ENCODE measurements at regions not wholly inside any gene's neighbourhood (a gene's known extent, or its start where the extent isn't known, plus 50 kb on each side); places are given as distances from the start of the nearest gene placed in this dataset.
A peak's percentile ranks its signal among the peaks of the same experiment; 100 is the strongest.

DNA sequence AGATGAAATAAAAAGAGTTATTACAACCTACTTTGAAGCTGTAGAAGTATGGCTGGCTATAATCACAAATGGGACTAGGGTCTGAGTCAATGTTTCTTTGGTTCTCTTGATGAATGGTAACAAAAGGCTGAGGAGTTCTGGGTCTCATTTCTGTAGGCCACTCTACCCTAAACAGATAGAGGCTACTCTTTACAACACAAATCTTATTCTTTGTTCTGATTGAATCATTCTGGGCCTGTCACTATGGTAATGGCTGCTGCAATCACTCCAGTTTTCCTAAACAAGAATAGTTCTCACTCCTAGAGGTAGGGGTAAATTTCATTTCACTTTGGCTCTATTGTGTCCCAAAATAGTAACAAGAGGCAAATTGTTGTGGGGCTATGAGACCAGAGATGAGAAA, 1714.3 kb upstream of the PCDH20 start:
- H4K20me1 ChIP-seq (ENCODE audit: insufficient read depth, low read length) = no peaks in the 10 kb centered on the region
- H3K9me3 ChIP-seq (replicated peaks; ENCODE audit: insufficient read depth, low read length) = no peaks in the 10 kb centered on the region
- H3K79me2 ChIP-seq (ENCODE audit: low read length) = no peaks in the 10 kb centered on the region
- H3K27ac ChIP-seq (ENCODE audit: low read length) = no peak overlapping the region
- no peaks in the 10 kb centered on the region for H3K4me1 ChIP-seq (ENCODE audit: low read length)
- H2AFZ ChIP-seq (ENCODE audit: low read length) = no peak overlapping the region
- no peak overlapping the region for H3K4me2 ChIP-seq (ENCODE audit: low read depth, low read length)
- H3K27me3 ChIP-seq (replicated peaks; ENCODE audit: insufficient read depth, low read length) = no peaks in the 10 kb centered on the region
- H3K9me2 ChIP-seq (replicated peaks; ENCODE audit: insufficient read depth, low read length) = no peaks in the 10 kb centered on the region
- DNase-seq = no peak
- no peaks in the 10 kb centered on the region for H3K36me3 ChIP-seq (replicated peaks; ENCODE audit: insufficient read depth, low read length)
- no peak overlapping the region for H3K9ac ChIP-seq (ENCODE audit: low read length)
- H3K4me3 ChIP-seq (ENCODE audit: low read length) = no peak overlapping the region
- TF ChIP-seq, protein P1, sequence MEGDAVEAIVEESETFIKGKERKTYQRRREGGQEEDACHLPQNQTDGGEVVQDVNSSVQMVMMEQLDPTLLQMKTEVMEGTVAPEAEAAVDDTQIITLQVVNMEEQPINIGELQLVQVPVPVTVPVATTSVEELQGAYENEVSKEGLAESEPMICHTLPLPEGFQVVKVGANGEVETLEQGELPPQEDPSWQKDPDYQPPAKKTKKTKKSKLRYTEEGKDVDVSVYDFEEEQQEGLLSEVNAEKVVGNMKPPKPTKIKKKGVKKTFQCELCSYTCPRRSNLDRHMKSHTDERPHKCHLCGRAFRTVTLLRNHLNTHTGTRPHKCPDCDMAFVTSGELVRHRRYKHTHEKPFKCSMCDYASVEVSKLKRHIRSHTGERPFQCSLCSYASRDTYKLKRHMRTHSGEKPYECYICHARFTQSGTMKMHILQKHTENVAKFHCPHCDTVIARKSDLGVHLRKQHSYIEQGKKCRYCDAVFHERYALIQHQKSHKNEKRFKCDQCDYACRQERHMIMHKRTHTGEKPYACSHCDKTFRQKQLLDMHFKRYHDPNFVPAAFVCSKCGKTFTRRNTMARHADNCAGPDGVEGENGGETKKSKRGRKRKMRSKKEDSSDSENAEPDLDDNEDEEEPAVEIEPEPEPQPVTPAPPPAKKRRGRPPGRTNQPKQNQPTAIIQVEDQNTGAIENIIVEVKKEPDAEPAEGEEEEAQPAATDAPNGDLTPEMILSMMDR (IDR thresholded peaks at IDR 0.05; ENCODE audit: low read length) = no peak
- TF ChIP-seq EZH2phosphoT487 (IDR thresholded peaks at IDR 0.05; ENCODE audit: low read length) = no peak
- no peak for TF ChIP-seq EZH2 (optimal IDR thresholded peaks at IDR 0.05; ENCODE audit: low read depth, low read length)
- H3F3A ChIP-seq (ENCODE audit: insufficient read depth, low read length) = no peaks in the 10 kb centered on the region

DNA sequence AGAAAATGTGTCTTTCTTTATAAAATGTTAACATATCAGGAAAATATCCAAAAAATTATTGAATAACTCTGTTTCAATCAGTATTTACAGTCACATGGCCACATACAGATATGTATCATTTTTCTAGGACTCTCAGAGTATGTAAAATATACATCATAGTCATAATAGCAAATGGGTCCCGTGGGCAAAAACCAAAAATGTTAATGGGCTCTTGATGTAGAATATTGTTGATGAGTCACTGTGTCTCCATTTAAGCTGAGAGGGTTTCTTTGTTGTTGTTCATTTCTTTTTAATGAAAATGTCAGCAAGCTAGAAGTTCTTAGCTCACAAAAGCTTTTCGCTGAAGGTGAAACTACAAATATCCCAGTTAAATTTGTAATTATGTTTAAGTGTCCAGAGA, 1713.1 kb upstream of the PCDH20 start:
- Histone ChIP-seq H4K20me1 (ENCODE audit: insufficient read depth, low read length) (no peaks in the 10 kb centered on the region), H3K4me3 (ENCODE audit: low read length) (no peak overlapping the region), H3K27me3 (replicated peaks; ENCODE audit: insufficient read depth, low read length) (no peaks in the 10 kb centered on the region), H3K9me3 (replicated peaks; ENCODE audit: insufficient read depth, low read length) (no peaks in the 10 kb centered on the region), H3K9me2 (replicated peaks; ENCODE audit: insufficient read depth, low read length) (no peaks in the 10 kb centered on the region), H3K9ac (ENCODE audit: low read length) (no peak overlapping the region), H3K4me2 (ENCODE audit: low read depth, low read length) (no peak overlapping the region), H3F3A (ENCODE audit: insufficient read depth, low read length) (no peaks in the 10 kb centered on the region), H3K27ac (ENCODE audit: low read length) (no peak overlapping the region), H3K4me1 (ENCODE audit: low read length) (no peaks in the 10 kb centered on the region), H3K36me3 (replicated peaks; ENCODE audit: insufficient read depth, low read length) (no peaks in the 10 kb centered on the region), H3K79me2 (ENCODE audit: low read length) (no peaks in the 10 kb centered on the region), H2AFZ (ENCODE audit: low read length) (no peak overlapping the region)
- TF ChIP-seq, protein P1 (IDR thresholded peaks at IDR 0.05; ENCODE audit: low read length) = no peak
- TF ChIP-seq EZH2phosphoT487 (IDR thresholded peaks at IDR 0.05; ENCODE audit: low read length) (no peak), EZH2 (optimal IDR thresholded peaks at IDR 0.05; ENCODE audit: low read depth, low read length) (no peak)
- no peak for DNase-seq

DNA sequence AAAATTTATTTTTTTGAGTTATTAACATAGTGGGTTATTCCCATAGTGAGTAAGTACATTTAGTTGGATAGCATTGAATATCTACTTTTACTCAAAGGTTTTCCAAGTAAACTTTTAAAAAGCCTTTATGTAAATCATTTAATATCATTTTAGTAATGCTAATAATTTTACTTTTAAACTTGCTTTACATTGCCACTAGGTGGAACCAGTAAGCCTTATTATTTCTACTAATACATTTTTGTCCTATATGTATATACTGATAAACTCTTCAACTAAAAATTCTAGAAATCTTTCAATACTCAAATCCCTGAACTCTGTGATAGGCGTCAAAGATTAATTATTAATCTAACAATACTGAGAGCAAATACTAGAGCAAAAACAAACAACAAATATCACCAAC, 1709.2 kb upstream of the PCDH20 start:
- Histone ChIP-seq H3K9ac (ENCODE audit: low read length) (no peak overlapping the region), H3F3A (ENCODE audit: insufficient read depth, low read length) (no peaks in the 10 kb centered on the region), H3K27me3 (replicated peaks; ENCODE audit: insufficient read depth, low read length) (no peaks in the 10 kb centered on the region), H3K9me3 (replicated peaks; ENCODE audit: insufficient read depth, low read length) (no peaks in the 10 kb centered on the region), H3K4me1 (ENCODE audit: low read length) (no peaks in the 10 kb centered on the region), H3K4me3 (ENCODE audit: low read length) (no peak overlapping the region), H3K9me2 (replicated peaks; ENCODE audit: insufficient read depth, low read length) (no peaks in the 10 kb centered on the region), H4K20me1 (ENCODE audit: insufficient read depth, low read length) (no peaks in the 10 kb centered on the region), H3K27ac (ENCODE audit: low read length) (no peak overlapping the region), H3K36me3 (replicated peaks; ENCODE audit: insufficient read depth, low read length) (no peaks in the 10 kb centered on the region), H2AFZ (ENCODE audit: low read length) (no peak overlapping the region), H3K79me2 (ENCODE audit: low read length) (no peaks in the 10 kb centered on the region), H3K4me2 (ENCODE audit: low read depth, low read length) (no peak overlapping the region)
- DNase-seq = peak; percentile 31
- TF ChIP-seq, protein P1 (IDR thresholded peaks at IDR 0.05; ENCODE audit: low read length) = peak; percentile 14
- TF ChIP-seq EZH2 (optimal IDR thresholded peaks at IDR 0.05; ENCODE audit: low read depth, low read length) (no peak), EZH2phosphoT487 (IDR thresholded peaks at IDR 0.05; ENCODE audit: low read length) (no peak)

Measured in MM.1S (cell line).